GM13977 (cell line): ENCODE measurements at regions not wholly inside any gene's neighbourhood (a gene's known extent, or its start where the extent isn't known, plus 50 kb on each side); places are given as distances from the start of the nearest gene placed in this dataset.

ENCODE experiments used
- DNase-seq: peaks from one replicate; pipeline ENCODE4 v3.0.0; 2012; ENCODE audit warnings: low spot score
- CTCF ChIP-seq: IDR thresholded peaks from 2 replicates; pipeline ENCODE4 v1.5.1; 2012; ENCODE audit warnings: mild to moderate bottlenecking, control low read depth; ENCODE audit not compliant: insufficient read depth; ENCODE audit errors: extremely low read depth, missing control alignments
- in situ Hi-C: fragments of 300-500 bp; cut with MboI; formaldehyde crosslinking; loops from one replicate; pipeline ENCODE4 v1.12.0; 2022; ENCODE audit warnings: low sequenced_read_pairs, low pct_unique_long_range_greater_than_20kb, mixed read lengths, inconsistent platforms; ENCODE audit not compliant: unreplicated experiment

GRCh38 chr2:217691516-217691915 lies 311.3 kb downstream of the TNS1 start:
- in situ Hi-C loops: no loop called here

GRCh38 chr2:217689053-217689452 lies 313.7 kb downstream of the TNS1 start:
- DNase-seq: no peak
- in situ Hi-C loops: no loop called here
- TF ChIP-seq CTCF: no peak

More at GRCh38 chr2:217691516-217691915, 311.3 kb downstream of the TNS1 start:
- no peak for DNase-seq
- no peak for TF ChIP-seq CTCF

GRCh38 chr2:217688494-217688893 lies 314.3 kb downstream of the TNS1 start:
- TF ChIP-seq CTCF: no peak
- in situ Hi-C loops: no loop called here
- no peak for DNase-seq

GRCh38 chr2:217687771-217688170 lies 315.0 kb downstream of the TNS1 start:
- in situ Hi-C loops: no loop called here

GRCh38 chr2:217685255-217685605 lies 317.6 kb downstream of the TNS1 start:
- no peak for TF ChIP-seq CTCF
- in situ Hi-C loops: no loop called here
- DNase-seq: no peak

More at GRCh38 chr2:217687771-217688170, 315.0 kb downstream of the TNS1 start:
- no peak for DNase-seq
- TF ChIP-seq CTCF: no peak

GRCh38 chr2:217684431-217685254 lies 318.2 kb downstream of the TNS1 start:
- in situ Hi-C loops: no loop called here
- no peak for TF ChIP-seq CTCF
- DNase-seq: no peak
